PFSK-1 (cell line): ENCODE measurements at regions not wholly inside any gene's neighbourhood (a gene's known extent, or its start where the extent isn't known, plus 50 kb on each side); places are given as distances from the start of the nearest gene placed in this dataset.

Experiments
- POLR2AphosphoS5 ChIP-seq: IDR thresholded peaks from 2 replicates; pipeline ENCODE4 v1.6.1; 2012; ENCODE audit warnings: low read depth, mild to moderate bottlenecking, control low read depth, low read length, moderate library complexity
- REST ChIP-seq, 2 experiments: IDR thresholded peaks; 2 replicates each; pipeline versions ENCODE4 v1.6.1 to v1.8.0; 2011 to 2012; ENCODE audit warnings: low read depth in 2 of 2, low read length in 2 of 2, control low read depth in 1 of 2, inconsistent platforms in 1 of 2, mild to moderate bottlenecking in 1 of 2, moderate library complexity in 1 of 2; ENCODE audit not compliant: insufficient read depth in 1 of 2

GRCh38 chr13:65943024-65943423 is 1287.1 kb downstream of the PCDH9 start:
- TF ChIP-seq POLR2AphosphoS5: no peak
- TF ChIP-seq REST (IDR thresholded peaks at IDR 0.05; ENCODE audit: insufficient read depth in 1 of 2, low read depth in 2 of 2, low read length in 2 of 2): no peak
